ENCODE measurements at regions not wholly inside any gene's neighbourhood (a gene's known extent, or its start where the extent isn't known, plus 50 kb on each side); places are given as distances from the start of the nearest gene placed in this dataset.

DNA sequence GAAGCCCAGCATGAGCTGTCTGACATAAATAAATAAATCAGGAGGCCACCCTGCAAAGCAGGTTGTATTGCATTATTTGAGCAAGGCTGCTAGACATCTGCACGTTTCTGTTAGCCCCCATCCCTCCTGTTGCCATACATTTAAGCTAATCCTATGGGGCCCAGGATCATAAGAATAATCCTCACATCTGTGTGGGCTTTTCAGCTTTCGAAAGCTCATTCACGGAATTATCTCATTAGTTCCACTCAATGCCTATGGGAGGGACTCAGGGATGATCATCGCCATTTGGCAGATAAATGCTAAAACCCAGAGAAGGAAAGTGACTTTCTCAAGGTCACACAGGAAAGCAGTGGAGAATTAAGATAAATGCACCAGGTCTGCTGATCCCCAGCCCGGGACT lies 123.4 kb downstream of the TLE3 start:
- WGBS, 2 donors = 67 to 68% methylated on average over 5 of the region's 5 CpGs
- intact Hi-C loops (cut with DNase I) = no loop called here
- DNase-seq = no peak

DNA sequence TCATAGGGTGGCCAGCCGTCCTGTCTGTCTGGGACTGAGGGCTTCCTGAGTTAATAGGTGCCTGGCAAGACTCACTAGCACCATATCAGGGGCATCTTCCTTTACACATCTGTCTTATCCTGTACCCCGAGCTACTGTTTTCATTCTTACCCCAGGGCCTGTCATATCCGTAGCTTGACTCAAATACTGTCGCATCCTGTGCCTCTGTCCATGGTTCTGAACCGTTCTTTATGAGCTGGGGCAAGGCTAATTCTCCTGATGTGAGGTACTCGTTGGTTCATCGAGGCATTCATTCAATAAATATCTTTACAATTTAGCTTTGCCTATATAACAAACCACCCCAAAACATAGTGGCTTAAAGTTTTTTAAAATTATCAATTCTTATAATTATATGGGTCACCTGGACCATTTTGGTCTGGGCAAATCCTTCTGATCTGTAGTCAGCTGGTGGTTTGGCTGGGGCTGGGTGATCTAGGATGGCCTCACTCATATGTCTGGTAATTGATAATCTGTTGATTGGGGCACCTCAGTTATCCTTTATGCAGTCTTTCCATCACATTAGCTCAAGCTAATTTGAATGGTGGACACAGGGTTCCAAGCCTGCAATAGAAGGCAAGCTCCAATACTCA lies 121.2 kb downstream of the TLE3 start:
- Histone ChIP-seq H3K27me3 (peaks cover 0 to 5% (median 0%) of the 10 kb centered on the region in 3 donors), H3K4me1 (no peaks in the 10 kb centered on the region)

More for the DNA sequence above, 123.4 kb downstream of the TLE3 start:
- no peaks in the 10 kb centered on the region for H3K9me3 ChIP-seq
- TF ChIP-seq EP300 (IDR thresholded peaks at IDR 0.05) = no peak
- TF ChIP-seq POLR2A (IDR thresholded peaks at IDR 0.05) = no peak
- no peak overlapping the region for H3K27ac ChIP-seq
- H3K36me3 ChIP-seq = no peaks in the 10 kb centered on the region
- peaks cover 0 to 5% (median 0%) of the 10 kb centered on the region in 3 donors for H3K27me3 ChIP-seq
- no peak overlapping the region for H3K4me3 ChIP-seq
- no peaks in the 10 kb centered on the region for H3K4me1 ChIP-seq

DNA sequence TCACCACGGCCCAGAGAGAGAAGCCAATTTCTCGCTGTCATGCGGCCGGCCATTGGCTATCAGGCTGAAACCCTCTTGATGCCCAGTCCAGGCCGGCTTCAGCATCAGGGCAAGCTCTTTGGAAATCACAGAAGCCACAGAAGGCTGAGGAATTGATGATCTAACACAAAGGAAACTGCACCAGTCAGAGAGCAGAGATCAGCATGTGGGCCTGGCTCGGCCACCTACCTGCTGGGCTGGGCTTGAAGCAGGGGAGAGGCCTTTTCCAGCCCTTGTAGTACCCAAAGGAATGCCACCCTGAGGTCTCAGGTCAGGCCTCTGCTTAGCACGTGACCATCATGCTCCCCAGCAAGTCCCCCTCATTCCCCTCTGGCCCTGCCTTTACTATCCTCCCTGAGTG lies 119.1 kb downstream of the TLE3 start:
- Histone ChIP-seq H3K4me3 (no peak overlapping the region), H3K4me1 (no peaks in the 10 kb centered on the region), H3K9me3 (no peaks in the 10 kb centered on the region), H3K36me3 (no peaks in the 10 kb centered on the region), H3K27ac (no peak overlapping the region), H3K27me3 (peaks cover 0 to 11% (median 0%) of the 10 kb centered on the region in 3 donors)
- DNase-seq = no peak
- WGBS, 2 donors = 84 to 85% methylated on average over 7 of the region's 7 CpGs
- intact Hi-C loops (cut with DNase I) = no loop called here
- TF ChIP-seq EP300 (IDR thresholded peaks at IDR 0.05) (no peak), POLR2A (IDR thresholded peaks at IDR 0.05) (no peak), POLR2AphosphoS5 (IDR thresholded peaks at IDR 0.05) (no peak)
- TF ChIP-seq, protein P1, sequence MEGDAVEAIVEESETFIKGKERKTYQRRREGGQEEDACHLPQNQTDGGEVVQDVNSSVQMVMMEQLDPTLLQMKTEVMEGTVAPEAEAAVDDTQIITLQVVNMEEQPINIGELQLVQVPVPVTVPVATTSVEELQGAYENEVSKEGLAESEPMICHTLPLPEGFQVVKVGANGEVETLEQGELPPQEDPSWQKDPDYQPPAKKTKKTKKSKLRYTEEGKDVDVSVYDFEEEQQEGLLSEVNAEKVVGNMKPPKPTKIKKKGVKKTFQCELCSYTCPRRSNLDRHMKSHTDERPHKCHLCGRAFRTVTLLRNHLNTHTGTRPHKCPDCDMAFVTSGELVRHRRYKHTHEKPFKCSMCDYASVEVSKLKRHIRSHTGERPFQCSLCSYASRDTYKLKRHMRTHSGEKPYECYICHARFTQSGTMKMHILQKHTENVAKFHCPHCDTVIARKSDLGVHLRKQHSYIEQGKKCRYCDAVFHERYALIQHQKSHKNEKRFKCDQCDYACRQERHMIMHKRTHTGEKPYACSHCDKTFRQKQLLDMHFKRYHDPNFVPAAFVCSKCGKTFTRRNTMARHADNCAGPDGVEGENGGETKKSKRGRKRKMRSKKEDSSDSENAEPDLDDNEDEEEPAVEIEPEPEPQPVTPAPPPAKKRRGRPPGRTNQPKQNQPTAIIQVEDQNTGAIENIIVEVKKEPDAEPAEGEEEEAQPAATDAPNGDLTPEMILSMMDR (IDR thresholded peaks at IDR 0.05) = no peak

More for the DNA sequence above, 121.2 kb downstream of the TLE3 start:
- Histone ChIP-seq H3K9me3 (no peaks in the 10 kb centered on the region), H3K36me3 (no peaks in the 10 kb centered on the region), H3K27ac (no peak overlapping the region), H3K4me3 (no peak overlapping the region)
- intact Hi-C loops (cut with DNase I) = no loop called here
- TF ChIP-seq POLR2A (IDR thresholded peaks at IDR 0.05) = no peak
- no peak for TF ChIP-seq EP300 (IDR thresholded peaks at IDR 0.05)
- TF ChIP-seq POLR2AphosphoS5 (IDR thresholded peaks at IDR 0.05) = no peak
- TF ChIP-seq, protein P1 (IDR thresholded peaks at IDR 0.05) = no peak
- DNase-seq = no peak
- 17 to 26% methylated on average over 7 of the region's 7 CpGs for WGBS, 2 donors

DNA sequence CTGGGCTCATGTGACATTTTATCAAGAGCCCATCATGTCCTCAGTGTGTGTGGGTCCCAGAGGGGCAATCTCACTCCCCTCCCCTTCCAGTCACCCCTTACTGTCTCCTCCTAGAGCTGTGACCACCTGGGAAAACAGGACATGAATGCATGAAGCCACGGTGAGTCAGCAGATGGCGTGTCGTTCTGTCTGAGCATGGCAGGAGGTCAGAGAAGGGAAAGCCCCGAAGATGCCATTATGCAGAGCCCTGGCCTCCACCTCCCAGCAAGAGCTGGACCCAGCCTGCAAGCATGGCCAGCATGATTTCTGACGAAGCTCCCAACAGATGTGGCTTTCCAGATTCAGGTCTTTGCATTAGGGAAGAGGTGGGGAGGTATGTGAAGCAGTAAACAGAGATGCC lies 118.5 kb downstream of the TLE3 start:
- H3K36me3 ChIP-seq = no peaks in the 10 kb centered on the region
- H3K27ac ChIP-seq = no peak overlapping the region
- WGBS, 2 donors = 13 to 17% methylated on average over 5 of the region's 5 CpGs
- H3K4me3 ChIP-seq = no peak overlapping the region
- TF ChIP-seq, protein P1 (IDR thresholded peaks at IDR 0.05) = no peak
- TF ChIP-seq POLR2A (IDR thresholded peaks at IDR 0.05) (no peak), POLR2AphosphoS5 (IDR thresholded peaks at IDR 0.05) (no peak), EP300 (IDR thresholded peaks at IDR 0.05) (no peak)
- peaks cover 0 to 11% (median 0%) of the 10 kb centered on the region in 3 donors for H3K27me3 ChIP-seq
- H3K4me1 ChIP-seq = no peaks in the 10 kb centered on the region
- DNase-seq = no peak
- no peaks in the 10 kb centered on the region for H3K9me3 ChIP-seq
- intact Hi-C loops (cut with DNase I) = no loop called here

DNA sequence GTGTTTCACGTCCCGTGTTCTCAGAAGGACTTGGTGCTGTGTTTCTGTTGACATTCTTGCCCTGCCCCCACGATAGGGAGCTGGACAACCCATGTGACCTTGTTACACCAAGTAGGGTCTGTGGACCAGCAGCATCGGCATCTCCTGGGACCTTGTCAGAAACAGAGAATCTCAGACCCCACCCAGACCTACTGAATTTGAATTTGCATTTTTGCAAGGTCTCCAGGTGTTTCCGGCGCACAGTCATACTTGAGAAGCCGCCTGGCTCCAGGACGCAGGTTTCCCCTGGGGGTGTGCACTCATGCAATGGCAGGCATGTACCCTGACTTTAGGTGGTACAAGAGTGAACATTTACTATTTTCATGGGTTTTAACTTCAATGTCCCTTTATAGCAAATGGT lies 117.9 kb downstream of the TLE3 start:
- peaks cover 0 to 11% (median 0%) of the 10 kb centered on the region in 3 donors for H3K27me3 ChIP-seq
- no peaks in the 10 kb centered on the region for H3K36me3 ChIP-seq
- intact Hi-C loops (cut with DNase I) = no loop called here
- no peak overlapping the region for H3K27ac ChIP-seq
- H3K4me3 ChIP-seq = no peak overlapping the region
- 80 to 81% methylated on average over 8 of the region's 8 CpGs for WGBS, 2 donors
- H3K9me3 ChIP-seq = no peaks in the 10 kb centered on the region
- TF ChIP-seq, protein P1 (IDR thresholded peaks at IDR 0.05) = no peak
- TF ChIP-seq POLR2A (IDR thresholded peaks at IDR 0.05) = no peak
- TF ChIP-seq EP300 (IDR thresholded peaks at IDR 0.05) = no peak
- no peak for TF ChIP-seq POLR2AphosphoS5 (IDR thresholded peaks at IDR 0.05)
- H3K4me1 ChIP-seq = no peaks in the 10 kb centered on the region
- DNase-seq = no peak

All from sigmoid colon (tissue), 6 donors.